GM10248 (cell line): ENCODE measurements at regions not wholly inside any gene's neighbourhood (a gene's known extent, or its start where the extent isn't known, plus 50 kb on each side); places are given as distances from the start of the nearest gene placed in this dataset.
"Not testable (repeated sequence)": the region's sequence is repeated elsewhere in the genome, so short reads cannot be mapped to it uniquely, and the experiment has no call there.

Source experiments
- CTCF ChIA-PET: fragments of 300-600 bp; sonication (Branson Sonifier 250); formaldehyde crosslinking; extraction: SDS; loops from one replicate; lab custom pipeline; 2021; ENCODE audit warnings: antibody characterized with exemption; lab: Yijun Ruan, JAX
- POLR2A ChIA-PET: fragments of 350-650 bp; sonication (Branson Sonifier 250); formaldehyde crosslinking; extraction: SDS; loops from one replicate; lab custom pipeline; 2020; ENCODE audit warnings: antibody characterized with exemption; lab: Yijun Ruan, JAX
- DNase-seq: peaks from one replicate; pipeline ENCODE4 v3.0.0; 2012; ENCODE audit errors: extremely low spot score
- TF ChIP-seq, protein P1 (sequence below): IDR thresholded peaks from 2 replicates; pipeline ENCODE4 v1.5.1; 2012; ENCODE audit warnings: mild to moderate bottlenecking, low read depth; ENCODE audit errors: extremely low read depth, missing control alignments, control extremely low read depth

DNA sequence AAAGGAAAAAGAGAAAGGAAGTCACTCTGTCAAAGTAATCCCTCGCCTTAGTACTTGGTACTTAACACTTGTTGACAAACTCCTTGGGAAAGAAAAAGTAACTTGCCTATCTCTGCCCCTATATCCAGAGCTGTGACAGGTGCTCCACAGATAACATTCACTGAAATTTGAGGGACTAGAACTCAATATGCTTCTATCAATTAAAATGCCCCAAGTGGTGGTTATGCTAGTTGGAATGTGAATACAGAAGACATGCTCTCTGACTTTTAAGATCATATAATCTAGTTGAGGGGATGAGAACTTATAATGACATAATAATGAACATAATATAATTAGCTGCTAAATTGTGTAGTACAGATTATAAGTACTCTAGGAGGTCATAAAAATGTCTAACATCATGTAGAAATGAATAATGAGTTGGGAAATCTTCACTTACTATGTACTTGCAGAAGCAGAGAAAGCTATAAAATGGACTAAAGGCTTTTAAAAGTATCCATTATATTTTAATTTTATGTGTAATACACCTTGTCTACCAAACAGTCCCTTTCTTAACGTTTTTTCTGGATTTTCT is 153.1 kb upstream of the CCDC54 start:
- ChIA-PET CTCF (interaction anchor here (1.0 to 4.3 kb wide), 2 partner anchors 12 to 18 kb away, joined by 3 to 28 read pairs; no protein-coding TSS in a partner anchor), POLR2A (no interaction called here)
- TF ChIP-seq, protein P1, sequence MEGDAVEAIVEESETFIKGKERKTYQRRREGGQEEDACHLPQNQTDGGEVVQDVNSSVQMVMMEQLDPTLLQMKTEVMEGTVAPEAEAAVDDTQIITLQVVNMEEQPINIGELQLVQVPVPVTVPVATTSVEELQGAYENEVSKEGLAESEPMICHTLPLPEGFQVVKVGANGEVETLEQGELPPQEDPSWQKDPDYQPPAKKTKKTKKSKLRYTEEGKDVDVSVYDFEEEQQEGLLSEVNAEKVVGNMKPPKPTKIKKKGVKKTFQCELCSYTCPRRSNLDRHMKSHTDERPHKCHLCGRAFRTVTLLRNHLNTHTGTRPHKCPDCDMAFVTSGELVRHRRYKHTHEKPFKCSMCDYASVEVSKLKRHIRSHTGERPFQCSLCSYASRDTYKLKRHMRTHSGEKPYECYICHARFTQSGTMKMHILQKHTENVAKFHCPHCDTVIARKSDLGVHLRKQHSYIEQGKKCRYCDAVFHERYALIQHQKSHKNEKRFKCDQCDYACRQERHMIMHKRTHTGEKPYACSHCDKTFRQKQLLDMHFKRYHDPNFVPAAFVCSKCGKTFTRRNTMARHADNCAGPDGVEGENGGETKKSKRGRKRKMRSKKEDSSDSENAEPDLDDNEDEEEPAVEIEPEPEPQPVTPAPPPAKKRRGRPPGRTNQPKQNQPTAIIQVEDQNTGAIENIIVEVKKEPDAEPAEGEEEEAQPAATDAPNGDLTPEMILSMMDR = no peak
- DNase-seq = no peak

DNA sequence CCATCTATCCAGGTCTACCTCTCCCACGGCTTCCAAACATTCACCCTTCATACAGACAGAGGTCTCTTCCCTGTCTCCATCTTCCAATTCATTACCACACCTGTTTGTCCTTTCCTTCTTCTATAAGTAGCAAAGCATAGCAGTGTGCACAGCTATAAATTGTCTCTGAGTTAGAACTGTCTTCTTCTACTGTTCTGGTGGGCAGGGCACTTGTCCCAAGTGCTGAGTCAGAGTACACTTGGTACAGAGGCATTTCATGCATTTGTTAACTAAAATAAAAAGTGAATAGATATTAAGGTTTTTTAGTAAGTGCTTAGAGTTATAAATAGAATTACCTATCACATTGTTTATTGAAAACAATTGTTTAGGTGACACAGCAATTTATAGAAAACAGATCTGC is 150.1 kb upstream of the CCDC54 start:
- ChIA-PET POLR2A (no interaction called here), CTCF (interaction anchor here (4.3 kb wide), 1 partner anchor 9 kb away, joined by 28 read pairs; no protein-coding TSS in a partner anchor)
- no peak for DNase-seq
- TF ChIP-seq, protein P1 = no peak

DNA sequence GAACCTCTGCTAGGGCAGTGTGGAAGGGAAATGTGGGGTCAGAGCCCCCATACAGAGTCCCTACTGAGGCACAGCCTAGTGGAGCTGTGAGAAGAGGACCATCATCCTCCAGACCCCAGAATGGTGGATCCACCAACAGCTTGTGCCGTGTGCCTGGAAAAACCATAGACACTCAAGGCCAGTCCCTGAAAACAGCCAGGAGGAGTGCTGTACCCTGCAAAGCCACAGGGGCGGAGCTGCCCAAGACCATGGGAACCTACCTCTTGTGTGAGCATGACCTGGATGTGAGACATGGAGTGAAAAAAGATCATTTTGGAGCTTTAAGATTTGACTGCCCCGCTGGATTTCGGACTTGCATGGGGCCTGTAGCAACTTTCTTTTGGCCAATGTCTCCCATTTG is 143.4 kb upstream of the CCDC54 start:
- POLR2A ChIA-PET, DNase-seq: not testable (repeated sequence)
- CTCF ChIA-PET = interaction anchor here (0.8 to 4.5 kb wide), 8 partner anchors 15 to 1244 kb away, joined by 3 to 29 read pairs (median 8); no protein-coding TSS in a partner anchor

DNA sequence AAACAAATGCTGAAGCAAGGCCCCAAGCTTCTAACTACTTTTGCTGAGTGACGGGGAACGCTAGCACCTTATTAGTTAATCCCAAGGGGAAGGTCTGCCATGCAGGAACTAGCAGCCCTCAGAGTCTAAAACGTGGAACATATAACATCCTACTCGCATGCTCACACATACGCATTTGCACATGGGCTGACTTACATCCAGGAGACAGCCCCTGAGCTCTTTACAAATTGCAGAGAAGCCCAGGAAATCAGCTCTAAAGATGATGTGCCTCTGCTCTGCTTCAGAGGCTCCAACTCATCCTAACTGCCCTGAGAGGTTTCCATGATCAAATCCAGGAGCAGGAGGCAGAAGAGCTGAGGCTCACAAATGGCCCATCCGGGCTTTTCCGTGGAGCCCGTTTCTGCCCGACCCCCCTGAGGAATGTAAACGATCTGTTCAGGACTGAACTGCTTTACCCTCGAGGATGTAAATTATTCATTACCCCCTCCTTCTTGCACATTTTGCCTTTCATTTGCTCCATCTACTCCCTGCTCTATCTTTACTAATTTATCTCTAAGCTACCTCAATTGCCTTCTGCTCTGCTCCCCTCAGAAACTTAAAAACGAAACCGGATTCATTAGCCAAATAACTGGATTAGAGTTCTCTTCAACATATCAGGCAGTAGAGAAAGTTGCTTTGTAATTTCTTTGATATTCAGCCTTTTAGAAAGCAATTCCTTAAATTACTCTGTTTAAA is 141.9 kb upstream of the CCDC54 start:
- CTCF ChIA-PET = interaction anchor here (0.8 to 4.5 kb wide), 31 partner anchors 9 to 1242 kb away, joined by 3 to 29 read pairs (median 5); partner anchors contain the start of gene BBX
- TF ChIP-seq, protein P1 = no peak
- POLR2A ChIA-PET = no interaction called here
- no peak for DNase-seq

DNA sequence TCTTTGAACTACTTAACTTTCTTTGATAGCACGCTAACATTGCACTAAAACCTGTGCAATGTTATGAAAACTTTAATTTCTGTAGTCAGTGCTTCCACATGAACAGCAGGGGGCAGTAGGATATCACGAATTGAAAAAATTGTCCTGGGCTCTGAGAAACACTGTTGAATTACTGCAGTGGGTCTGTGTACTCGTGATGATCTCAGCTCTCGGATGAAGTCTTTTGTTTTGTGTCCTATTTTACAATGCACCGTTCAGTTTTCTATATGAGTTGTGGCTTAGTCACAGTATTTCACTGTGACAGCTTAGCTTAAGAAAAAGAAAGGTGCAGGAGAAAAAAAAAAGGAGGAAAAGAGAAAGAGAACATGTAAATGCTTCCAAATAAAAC is 141.3 kb upstream of the CCDC54 start:
- TF ChIP-seq, protein P1 = peak; percentile 84
- peak; percentile 61 for DNase-seq
- CTCF ChIA-PET = interaction anchor here (0.6 to 4.5 kb wide), 34 partner anchors 10 to 1316 kb away, joined by 3 to 29 read pairs (median 4); partner anchors contain the start of gene BBX
- POLR2A ChIA-PET = no interaction called here

DNA sequence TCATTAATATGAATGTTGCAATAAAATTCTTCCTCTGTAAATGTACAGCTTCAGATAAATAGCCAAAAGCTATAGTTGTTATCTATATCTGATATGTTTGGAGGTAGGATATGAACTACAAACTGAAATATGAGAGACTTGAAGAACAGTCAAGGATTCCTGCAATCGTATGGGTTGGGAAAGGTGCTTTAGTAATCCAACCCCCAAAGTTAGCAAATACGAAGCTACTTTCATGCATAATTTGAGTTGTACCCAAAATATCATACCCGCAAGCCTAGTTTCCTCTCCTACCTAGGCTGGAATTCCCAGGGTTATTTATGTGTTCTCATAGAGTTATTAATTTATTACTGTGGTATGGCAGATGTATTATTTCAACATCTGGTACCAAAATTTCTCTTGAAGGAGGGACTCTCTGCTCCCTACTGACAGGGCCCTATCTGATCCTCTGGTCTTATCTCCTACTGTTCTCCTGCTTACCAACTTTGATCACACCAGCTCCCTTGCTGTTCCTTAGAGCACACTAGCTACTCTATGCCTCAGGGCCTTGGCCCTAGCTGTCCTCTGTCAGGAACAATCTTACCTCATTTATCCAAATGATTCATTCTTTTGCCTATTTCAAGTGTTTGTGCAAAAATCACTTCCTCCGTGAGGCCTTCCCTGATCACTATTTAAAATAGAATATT is 140.4 kb upstream of the CCDC54 start:
- TF ChIP-seq, protein P1 = no peak
- ChIA-PET POLR2A (no interaction called here), CTCF (interaction anchor here (1.0 to 4.5 kb wide), 24 partner anchors 9 to 1316 kb away, joined by 3 to 29 read pairs (median 6); partner anchors contain the start of gene BBX)
- no peak for DNase-seq
